NCI-H748 (cell line): ENCODE measurements at regions not wholly inside any gene's neighbourhood (a gene's known extent, or its start where the extent isn't known, plus 50 kb on each side); places are given as distances from the start of the nearest gene placed in this dataset.
"Not testable (repeated sequence)": the region's sequence is repeated elsewhere in the genome, so short reads cannot be mapped to it uniquely, and the experiment has no call there.

Experiments used
- DNase-seq: peaks from one replicate; lab custom pipeline; 2025; ENCODE audit not compliant: unreplicated experiment; lab: John Stamatoyannopoulos, UW

- DNase-seq: peak; percentile 76
Observed at GRCh38 chr1:10867138-10867721, 70.8 kb upstream of the CASZ1 start.

DNA sequence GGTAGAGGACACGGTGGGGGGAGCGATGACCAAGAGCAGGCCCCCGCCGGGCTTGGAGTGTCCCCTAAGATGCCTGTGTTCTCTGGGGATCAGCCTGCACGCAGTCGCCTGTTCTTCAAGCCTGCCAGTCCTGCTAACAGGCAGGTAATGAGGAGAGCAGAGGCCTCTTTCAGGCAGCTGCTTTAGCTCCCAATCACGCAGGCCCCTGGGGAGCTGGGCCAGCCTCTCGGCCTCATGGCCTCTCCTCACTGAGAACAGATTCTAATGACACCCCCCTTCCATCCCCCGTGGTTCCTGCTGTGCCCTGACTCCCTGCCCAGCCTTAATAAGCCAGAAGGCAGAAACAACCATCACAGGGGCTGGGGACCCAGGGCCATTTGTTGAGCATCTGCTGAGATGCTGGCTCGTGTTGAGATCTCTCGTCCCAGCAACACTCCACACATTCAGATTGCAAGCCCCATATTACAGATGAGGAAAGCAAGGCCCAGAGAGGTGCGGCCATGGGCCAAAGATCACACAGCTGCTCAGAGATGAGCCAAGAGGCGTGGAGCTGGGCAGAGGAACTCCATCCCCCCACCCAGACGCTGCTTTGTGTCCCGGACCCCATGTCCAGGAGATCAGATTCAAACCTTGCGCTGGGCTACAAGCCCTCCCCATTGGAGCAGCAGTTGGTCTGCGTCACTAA is 71.6 kb upstream of the CASZ1 start:
- peak; percentile 8 for DNase-seq

- no peak for DNase-seq
Observed at GRCh38 chr1:10868599-10868965, 72.1 kb upstream of the CASZ1 start.

DNA sequence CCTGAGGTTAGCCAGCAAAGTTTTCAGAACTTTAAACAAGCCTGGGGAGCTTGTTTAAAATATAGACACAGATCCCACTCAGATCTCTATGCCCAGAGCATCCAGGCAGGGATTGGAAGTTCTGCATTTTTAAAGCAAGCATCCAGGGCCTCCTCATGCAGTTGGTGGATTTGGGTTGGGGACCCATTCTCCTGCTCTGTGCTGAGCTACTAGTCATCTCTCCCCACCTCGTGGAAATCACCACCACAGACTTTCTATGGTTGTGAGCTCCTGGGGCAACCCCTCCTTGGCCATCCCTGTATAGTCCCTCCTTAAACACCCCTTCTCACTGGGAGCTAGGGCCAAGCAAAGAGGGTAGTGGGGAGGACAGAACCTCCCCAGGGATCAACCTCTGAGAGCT is 73.5 kb upstream of the CASZ1 start:
- no peak for DNase-seq

GRCh38 chr1:10870493-10871096 is 74.1 kb upstream of the CASZ1 start:
- DNase-seq: no peak

GRCh38 chr1:10873189-10873588 is 76.7 kb upstream of the CASZ1 start:
- DNase-seq: no peak

- no peak for DNase-seq
Observed at GRCh38 chr1:10874351-10874750, 77.9 kb upstream of the CASZ1 start.

DNA sequence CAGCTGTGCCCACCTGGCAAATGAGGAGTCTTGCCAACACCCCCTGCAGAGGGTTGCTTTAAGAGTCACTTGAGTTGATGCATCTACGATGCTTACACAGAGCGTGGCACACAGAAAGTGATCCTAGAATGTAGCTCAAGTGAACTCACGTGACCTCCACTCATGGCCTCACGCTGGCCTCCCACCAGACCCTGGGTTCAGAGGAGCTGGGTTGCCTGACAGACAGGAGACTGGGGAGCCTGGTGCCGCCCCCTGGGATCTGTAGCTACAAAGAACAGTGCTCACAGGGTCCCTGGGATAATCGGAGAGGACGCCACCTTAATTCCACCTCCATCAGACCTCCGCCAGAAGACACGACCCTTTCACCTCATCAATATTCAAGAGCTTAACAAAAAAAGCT is 81.4 kb upstream of the CASZ1 start:
- DNase-seq: no peak

- no peak for DNase-seq
Observed at GRCh38 chr1:10878469-10878868, 82.0 kb upstream of the CASZ1 start.

DNA sequence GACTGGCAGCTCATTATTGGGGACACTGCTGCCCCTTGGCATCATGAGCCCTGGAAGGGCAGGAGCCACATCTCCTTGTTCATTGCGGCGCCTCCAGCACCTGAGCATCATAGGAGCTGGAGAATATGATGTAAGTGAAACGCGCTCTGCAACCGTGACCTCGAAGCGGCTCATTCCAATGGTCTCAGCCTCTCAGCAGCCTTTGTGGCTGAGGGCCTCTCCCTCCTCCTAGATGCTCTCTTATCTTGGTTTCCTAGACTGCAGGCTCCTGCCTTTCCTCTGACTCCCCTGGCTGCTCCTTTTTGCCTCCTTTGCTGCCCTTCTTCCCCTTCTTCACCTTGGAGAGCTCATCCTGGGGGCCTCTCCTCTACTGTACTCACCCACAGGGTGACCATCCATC is 83.6 kb upstream of the CASZ1 start:
- no peak for DNase-seq

DNA sequence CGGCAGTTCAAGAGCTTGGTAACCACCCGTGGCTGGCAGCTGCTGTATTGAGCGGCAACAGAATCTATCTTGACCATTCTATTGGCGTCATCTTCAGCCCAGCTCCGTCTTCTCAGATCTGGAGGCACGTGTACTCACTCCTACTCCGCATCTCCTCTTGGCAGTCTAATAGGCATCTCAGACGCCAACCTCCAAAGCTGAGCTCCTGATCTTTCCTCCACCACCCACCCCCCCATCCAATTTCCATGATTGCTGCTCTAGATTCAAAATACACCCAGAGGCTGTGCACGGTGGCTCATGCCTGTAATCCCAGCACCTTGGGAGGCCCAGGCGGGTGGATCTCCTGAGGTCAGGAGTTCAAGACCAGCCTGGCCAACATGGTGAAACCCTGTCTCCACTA is 84.6 kb upstream of the CASZ1 start:
- no peak for DNase-seq

DNA sequence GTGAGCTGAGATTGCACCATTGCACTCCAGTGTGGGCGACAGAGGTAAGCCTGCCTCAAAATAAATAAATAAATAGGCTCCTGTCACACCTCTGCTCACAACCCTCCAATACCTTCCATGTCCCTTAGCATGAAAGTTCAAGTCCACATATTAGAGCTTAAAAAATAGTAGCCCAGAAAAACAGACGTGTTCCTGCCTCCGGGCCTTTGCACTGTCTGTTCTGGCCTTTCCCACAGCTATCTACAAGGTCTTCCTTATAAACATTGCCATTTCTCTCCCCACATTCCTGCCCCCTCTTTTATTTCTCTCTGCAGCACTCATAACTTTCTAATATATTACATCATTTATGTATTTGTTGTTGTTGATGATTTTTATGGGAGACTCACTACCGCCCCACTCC is 85.6 kb upstream of the CASZ1 start:
- no peak for DNase-seq

- not testable (repeated sequence) for DNase-seq
Observed at GRCh38 chr1:10887032-10887431, 90.6 kb upstream of the CASZ1 start.

DNA sequence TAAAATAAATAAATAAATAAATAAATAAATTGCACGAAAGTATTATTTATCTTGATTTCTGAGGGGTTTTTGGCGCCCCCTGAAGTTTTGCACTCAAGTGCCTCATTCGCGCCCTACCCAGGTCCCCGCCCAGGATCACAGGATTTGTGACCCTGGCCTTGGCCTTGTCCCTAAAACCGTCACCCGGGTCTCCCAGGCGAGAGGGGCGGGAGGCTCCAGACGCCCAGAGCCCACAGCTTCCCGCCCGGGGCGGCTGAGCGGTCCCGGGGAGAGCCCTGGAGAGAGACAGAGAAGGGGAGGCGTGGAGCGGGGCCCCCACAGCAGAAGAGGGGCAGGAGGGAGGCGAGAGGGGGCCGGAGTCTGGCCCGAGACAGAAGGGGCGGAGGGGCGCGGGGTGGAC is 91.8 kb upstream of the CASZ1 start:
- peak; percentile 5 for DNase-seq

DNA sequence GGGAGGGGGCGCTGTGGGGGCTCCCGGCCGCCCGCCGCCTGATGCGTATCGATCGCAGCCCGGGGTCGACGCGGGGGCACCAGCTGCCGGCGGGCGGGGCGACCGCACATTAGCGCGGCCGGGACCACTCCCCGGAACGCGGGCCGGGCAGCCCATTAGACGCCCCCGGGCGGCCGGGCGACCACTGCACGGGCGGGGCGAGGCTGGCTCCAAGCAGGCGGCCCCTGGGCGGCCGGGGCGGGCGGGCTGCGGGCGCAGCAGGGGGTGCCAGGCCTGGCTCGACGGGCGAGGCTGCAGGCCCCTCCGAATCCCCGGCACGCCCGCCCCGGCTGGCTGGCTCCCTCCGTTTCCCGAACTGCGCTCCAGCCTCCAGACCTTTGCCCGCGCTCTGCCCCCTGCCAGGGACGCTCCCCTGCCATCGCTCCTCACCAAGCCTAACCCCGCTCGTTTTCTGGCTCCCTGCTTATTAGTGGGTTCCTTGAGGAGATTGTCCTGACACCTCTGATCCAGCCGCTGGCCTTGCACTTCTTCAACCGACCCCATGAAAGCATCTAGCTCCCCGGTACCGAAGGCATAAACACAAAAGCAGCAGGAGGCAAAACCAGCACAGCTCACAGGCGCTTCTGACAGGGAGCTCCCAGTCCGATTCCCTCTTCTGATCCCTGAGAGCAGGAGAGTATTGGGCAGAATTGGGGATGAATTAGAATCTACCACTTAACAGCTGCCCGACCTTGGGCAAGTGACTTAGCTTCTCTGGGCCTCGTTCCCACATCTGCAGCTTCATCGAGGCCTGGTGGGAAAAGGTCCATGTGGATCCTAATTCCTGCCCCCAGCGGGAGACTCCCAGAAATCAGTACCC is 92.6 kb upstream of the CASZ1 start:
- no peak for DNase-seq

DNA sequence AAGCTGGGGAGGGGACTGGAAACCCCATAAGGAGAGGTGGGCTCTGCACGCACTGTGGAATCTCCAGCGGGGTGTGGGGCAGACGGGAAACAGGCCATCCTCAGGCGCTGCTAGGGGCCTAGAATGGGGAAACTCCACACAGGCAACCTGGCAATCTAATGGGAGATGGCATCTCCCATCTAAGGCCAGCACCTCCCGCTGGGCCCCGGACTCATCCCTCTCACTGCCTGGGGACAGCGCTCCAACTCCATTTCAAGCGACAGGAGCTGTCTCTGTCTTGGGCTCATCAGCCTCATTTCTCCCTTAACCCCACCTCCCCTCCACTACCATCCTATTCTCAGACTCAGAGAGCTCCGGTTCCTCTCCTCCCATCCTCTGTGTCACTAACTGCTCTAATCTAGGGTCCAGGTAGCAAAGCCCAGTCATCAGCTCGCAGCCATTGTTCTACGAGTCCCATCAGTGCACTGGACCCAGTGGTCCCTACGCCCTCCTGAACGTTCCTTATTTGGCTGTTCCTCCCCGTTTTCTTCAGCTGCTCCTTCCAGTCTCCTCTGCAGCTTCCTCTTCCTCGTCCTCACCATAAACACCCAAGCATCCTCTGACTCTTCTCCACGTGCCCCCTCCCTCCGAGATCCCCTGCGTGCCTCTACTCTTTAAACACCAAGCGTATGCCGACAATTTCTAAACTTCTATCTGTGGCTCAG is 93.4 kb upstream of the CASZ1 start:
- DNase-seq: no peak

DNA sequence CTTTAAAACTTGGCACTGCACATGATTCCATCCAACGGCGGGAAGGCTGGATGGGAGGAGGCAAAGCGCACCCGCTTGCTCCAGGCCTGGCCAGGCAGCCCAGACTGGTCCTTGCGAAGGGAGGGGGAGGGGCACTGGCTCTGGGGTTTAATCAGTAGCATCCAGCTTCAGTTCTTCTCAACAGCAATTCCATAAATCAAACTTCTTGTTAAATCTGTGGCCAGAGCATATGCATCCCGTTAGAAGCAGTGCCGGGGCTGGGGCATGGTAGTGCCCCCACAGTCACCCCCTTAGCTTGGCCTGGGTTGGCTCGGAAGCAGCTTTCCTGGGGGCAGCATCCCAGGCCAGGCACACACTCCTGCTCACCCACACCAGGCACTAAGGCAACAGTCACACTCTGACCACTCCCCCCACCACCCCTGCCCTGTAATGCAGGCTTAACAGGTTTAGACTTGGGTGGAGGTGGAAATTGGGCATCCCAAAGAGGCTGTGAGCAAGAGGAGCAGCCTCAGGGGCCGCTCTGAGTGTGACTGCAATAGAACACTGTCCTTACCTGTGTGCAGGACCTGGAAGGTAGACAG is 94.1 kb upstream of the CASZ1 start:
- no peak for DNase-seq

- DNase-seq: no peak
Observed at GRCh38 chr1:10891091-10891490, 94.6 kb upstream of the CASZ1 start.

DNA sequence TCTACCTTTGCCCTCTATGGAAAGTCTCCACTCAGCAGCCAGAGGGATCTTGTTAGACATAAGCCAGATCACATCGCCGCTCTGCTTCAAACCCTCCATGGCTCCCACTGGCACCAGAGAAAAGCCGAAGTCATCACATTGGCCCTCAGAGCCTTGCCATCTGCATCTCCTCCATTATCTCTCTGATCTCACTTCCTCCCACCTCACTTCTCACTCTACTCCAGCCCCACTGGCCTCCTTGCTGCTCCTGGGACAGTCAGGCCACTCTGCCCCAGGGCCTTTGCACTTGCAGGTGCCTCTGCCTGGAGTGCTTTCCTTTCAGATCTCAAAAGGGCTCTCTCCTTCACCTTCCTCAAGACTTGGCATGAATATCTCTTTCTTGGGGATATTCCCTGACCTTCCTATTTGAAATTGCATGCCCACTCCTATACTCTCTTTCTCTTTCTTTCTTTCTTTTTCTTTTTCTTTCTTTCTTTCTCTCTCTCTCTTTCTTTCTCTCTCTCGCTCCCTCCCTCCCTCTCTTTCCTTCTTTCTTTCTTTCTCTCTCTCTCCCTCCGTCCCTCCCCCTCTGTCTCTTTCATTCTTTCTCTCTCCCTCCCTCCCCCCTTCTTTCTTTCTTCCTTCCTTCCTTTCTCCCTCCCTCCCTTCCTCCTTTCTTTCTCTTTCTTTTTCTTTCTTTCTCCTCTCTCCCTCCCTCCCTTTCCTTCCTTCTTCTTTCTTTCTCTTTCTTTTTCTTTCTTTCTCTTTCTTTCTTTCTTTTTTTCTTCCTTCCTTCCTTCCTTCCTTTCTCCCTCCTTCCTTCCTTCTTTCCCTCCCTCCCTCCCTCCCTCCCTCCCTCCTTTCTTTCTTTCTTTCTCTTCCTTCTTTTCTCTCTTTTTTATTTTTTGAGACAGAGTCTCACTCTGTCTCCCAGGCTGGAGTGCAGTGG is 96.0 kb upstream of the CASZ1 start:
- no peak for DNase-seq

DNA sequence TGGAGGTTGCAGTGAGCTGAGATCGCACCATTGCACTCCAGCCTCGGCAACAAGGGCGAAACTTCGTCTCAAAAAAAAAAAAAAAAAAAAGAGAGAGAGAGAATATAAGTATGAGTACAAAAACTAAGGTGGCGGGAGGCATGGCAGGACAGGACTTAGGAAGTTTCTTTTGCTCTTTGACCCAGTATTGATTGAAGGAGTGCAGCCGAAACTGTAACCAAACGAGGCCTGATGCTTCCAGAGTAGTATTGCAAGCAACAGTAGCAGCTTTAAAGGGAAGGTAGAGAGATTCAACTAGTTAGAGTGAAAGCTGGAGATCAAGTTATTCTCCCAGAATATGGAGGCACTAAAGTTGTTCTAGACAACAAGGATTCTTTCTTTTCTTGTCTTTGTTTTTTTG is 99.2 kb upstream of the CASZ1 start:
- DNase-seq: no peak
